GM03348 (cell line): ENCODE measurements at regions not wholly inside any gene's neighbourhood (a gene's known extent, or its start where the extent isn't known, plus 50 kb on each side); places are given as distances from the start of the nearest gene placed in this dataset.
A peak's percentile ranks its signal among the peaks of the same experiment; 100 is the strongest.

Experiments
- DNase-seq: peaks from one replicate; pipeline ENCODE4 v3.0.0; 2012; ENCODE audit warnings: low spot score

- no peak for DNase-seq
Observed at GRCh38 chr15:62749036-62749815, 293.3 kb upstream of the TPM1 start.

GRCh38 chr15:62750471-62750870 lies 292.1 kb upstream of the TPM1 start:
- no peak for DNase-seq

GRCh38 chr15:62752657-62753517 lies 289.7 kb upstream of the TPM1 start:
- peak; percentile 41 for DNase-seq

- no peak for DNase-seq
Observed at GRCh38 chr15:62753518-62754221, 288.9 kb upstream of the TPM1 start.

- no peak for DNase-seq
Observed at GRCh38 chr15:62756326-62756994, 286.1 kb upstream of the TPM1 start.

GRCh38 chr15:62756995-62757360 lies 285.6 kb upstream of the TPM1 start:
- DNase-seq = no peak

GRCh38 chr15:62757535-62757934 lies 285.0 kb upstream of the TPM1 start:
- DNase-seq = no peak

- peak; percentile 89 for DNase-seq
Observed at GRCh38 chr15:62758126-62758951, 284.2 kb upstream of the TPM1 start.

- DNase-seq = no peak
Observed at GRCh38 chr15:62758952-62759349, 283.6 kb upstream of the TPM1 start.

- DNase-seq = no peak
Observed at GRCh38 chr15:62760538-62760937, 282.0 kb upstream of the TPM1 start.

- no peak for DNase-seq
Observed at GRCh38 chr15:62765916-62766315, 276.6 kb upstream of the TPM1 start.

- DNase-seq = no peak
Observed at GRCh38 chr15:62766599-62766998, 275.9 kb upstream of the TPM1 start.

- peak; percentile 68 for DNase-seq
Observed at GRCh38 chr15:62769604-62770003, 272.9 kb upstream of the TPM1 start.

- no peak for DNase-seq
Observed at GRCh38 chr15:62770111-62770660, 272.4 kb upstream of the TPM1 start.

- DNase-seq = peak; percentile 76
Observed at GRCh38 chr15:62770752-62771151, 271.8 kb upstream of the TPM1 start.

- no peak for DNase-seq
Observed at GRCh38 chr15:62771234-62771633, 271.3 kb upstream of the TPM1 start.

GRCh38 chr15:62773369-62774165 lies 269.0 kb upstream of the TPM1 start:
- DNase-seq = no peak

GRCh38 chr15:62775932-62776331 lies 266.6 kb upstream of the TPM1 start:
- DNase-seq = no peak

GRCh38 chr15:62777671-62778070 lies 264.9 kb upstream of the TPM1 start:
- peak; percentile 33 for DNase-seq
